Loucy (cell line): ENCODE measurements at regions not wholly inside any gene's neighbourhood (a gene's known extent, or its start where the extent isn't known, plus 50 kb on each side); places are given as distances from the start of the nearest gene placed in this dataset.

Experiments used
- EZH2phosphoT487 ChIP-seq: fragments of 200-600 bp; IDR thresholded peaks from 2 replicates; pipeline ENCODE4 v1.6.1; 2018; ENCODE audit warnings: antibody characterized with exemption, mild to moderate bottlenecking, moderate library complexity, borderline replicate concordance
- TF ChIP-seq, protein P1 (sequence below): fragments of 200-600 bp; sonication (generic); conservative IDR thresholded peaks from 2 replicates; pipeline ENCODE4 v1.5.1; 2014; ENCODE audit warnings: mild to moderate bottlenecking, antibody characterized with exemption, low read length

DNA sequence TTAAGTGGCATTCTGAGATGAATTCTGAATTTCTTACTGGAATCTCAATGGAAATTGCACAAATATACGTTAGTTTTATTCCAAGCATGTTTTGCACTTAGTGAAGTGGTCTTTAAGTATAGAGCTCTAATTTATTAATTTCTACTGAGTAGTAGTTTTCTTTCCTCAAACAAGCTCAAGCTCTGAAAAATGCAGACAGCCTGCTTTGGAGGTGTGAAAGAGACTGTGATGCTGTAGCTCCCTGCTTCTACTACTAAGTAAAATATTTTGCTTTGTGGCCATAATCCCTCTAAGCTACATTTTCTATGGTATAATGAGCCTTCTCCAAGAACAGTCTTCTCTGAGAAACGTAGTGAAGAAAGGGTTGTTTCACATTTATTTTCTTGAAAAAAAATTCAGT lies 243.5 kb upstream of the HS3ST5 start:
- TF ChIP-seq, protein P1, sequence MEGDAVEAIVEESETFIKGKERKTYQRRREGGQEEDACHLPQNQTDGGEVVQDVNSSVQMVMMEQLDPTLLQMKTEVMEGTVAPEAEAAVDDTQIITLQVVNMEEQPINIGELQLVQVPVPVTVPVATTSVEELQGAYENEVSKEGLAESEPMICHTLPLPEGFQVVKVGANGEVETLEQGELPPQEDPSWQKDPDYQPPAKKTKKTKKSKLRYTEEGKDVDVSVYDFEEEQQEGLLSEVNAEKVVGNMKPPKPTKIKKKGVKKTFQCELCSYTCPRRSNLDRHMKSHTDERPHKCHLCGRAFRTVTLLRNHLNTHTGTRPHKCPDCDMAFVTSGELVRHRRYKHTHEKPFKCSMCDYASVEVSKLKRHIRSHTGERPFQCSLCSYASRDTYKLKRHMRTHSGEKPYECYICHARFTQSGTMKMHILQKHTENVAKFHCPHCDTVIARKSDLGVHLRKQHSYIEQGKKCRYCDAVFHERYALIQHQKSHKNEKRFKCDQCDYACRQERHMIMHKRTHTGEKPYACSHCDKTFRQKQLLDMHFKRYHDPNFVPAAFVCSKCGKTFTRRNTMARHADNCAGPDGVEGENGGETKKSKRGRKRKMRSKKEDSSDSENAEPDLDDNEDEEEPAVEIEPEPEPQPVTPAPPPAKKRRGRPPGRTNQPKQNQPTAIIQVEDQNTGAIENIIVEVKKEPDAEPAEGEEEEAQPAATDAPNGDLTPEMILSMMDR: no peak
- no peak for TF ChIP-seq EZH2phosphoT487
